K562 (cell line): ENCODE measurements at regions not wholly inside any gene's neighbourhood (a gene's known extent, or its start where the extent isn't known, plus 50 kb on each side); places are given as distances from the start of the nearest gene placed in this dataset.

Experiments
- ATAC-seq: fragments of 200-7000 bp; cut with Tn5 transposase; 3 replicates; pipeline ENCODE4 v1.9.1; 2020; ENCODE audit warnings: moderate library complexity
- BruUV-seq: library from RNA; stranded (reverse); fragments of 400-500 nt; replicated peaks from 2 replicates; lab custom pipeline; 2021; lab: Mats Ljungman, UMichigan
- CTCF ChIA-PET: fragments of 300-600 bp; formaldehyde crosslinking; extraction: SDS; loops from one replicate; lab custom pipeline; 2021; ENCODE audit warnings: low intra/inter-chr PET ratio; lab: Yijun Ruan, JAX
- POLR2A ChIA-PET: fragments of 300-600, 350-650 bp; sonication (Branson Sonifier 250); formaldehyde crosslinking; extraction: SDS; loops from one replicate; lab custom pipeline; 2021; ENCODE audit warnings: antibody characterized with exemption, inconsistent platforms; lab: Yijun Ruan, JAX
- DNase-seq, 4 experiments: peaks; one replicate each; pipeline versions ENCODE4 v3.0.0 to v3.0.0-alpha.2; 2011 to 2018; ENCODE audit warnings: low spot score in 3 of 4, mixed read lengths in 3 of 4; ENCODE audit errors: extremely low read depth in 1 of 4
- FAIRE-seq: peaks from 2 replicates; lab custom pipeline; 2011; peaks lifted over from hg19 to GRCh38; lab: Jason Lieb, UNC
- H2AFZ ChIP-seq: 2 replicates; pipeline ENCODE4 v1.6.0; 2011; ENCODE audit warnings: low read depth, low read length, control low read depth, inconsistent platforms
- H3K27ac ChIP-seq: fragments of 200-600 bp; 3 replicates; pipeline ENCODE4 v1.8.0; 2011; ENCODE audit warnings: low read depth, mild to moderate bottlenecking, control low read depth, inconsistent platforms, low read length, moderate library complexity, mixed read lengths; ENCODE audit errors: extremely low read depth
- H3K27me3 ChIP-seq, 2 experiments: fragments of 300-600 bp in 1 of 2; 2 replicates in 1 of 2; 3 replicates in 1 of 2; pipeline versions ENCODE4 v1.6.0 to v1.8.0; 2011; ENCODE audit warnings: inconsistent platforms in 2 of 2, low read length in 2 of 2, mild to moderate bottlenecking in 1 of 2, mixed read lengths in 1 of 2, moderate library complexity in 1 of 2; ENCODE audit not compliant: control insufficient read depth in 2 of 2, insufficient read depth in 2 of 2
- H3K36me3 ChIP-seq: fragments of 300-600 bp; 3 replicates; pipeline ENCODE4 v1.8.0; 2011; ENCODE audit warnings: mild to moderate bottlenecking, low read length, inconsistent platforms; ENCODE audit not compliant: control insufficient read depth, insufficient read depth
- H3K4me1 ChIP-seq, 2 experiments: fragments of 200-600 bp in 1 of 2; replicated peaks in 1 of 2; 2 replicates in 1 of 2; 3 replicates in 1 of 2; pipeline versions ENCODE4 v1.5.1 to v1.8.0; 2011; ENCODE audit warnings: inconsistent platforms in 2 of 2, low read length in 2 of 2, mild to moderate bottlenecking in 1 of 2, mixed read lengths in 1 of 2, moderate library complexity in 1 of 2; ENCODE audit not compliant: control insufficient read depth in 2 of 2, insufficient read depth in 2 of 2
- H3K4me2 ChIP-seq: 2 replicates; pipeline ENCODE4 v1.6.1; 2011; ENCODE audit warnings: low read length, control low read depth, inconsistent platforms, mixed read lengths; ENCODE audit not compliant: insufficient read depth
- H3K4me3 ChIP-seq: fragments of 200-600 bp; sonication (generic), shearing (Covaris generic); 2 replicates; pipeline ENCODE4 v1.5.1; 2016; ENCODE audit warnings: control low read depth, inconsistent platforms
- H3K79me2 ChIP-seq: fragments of 200-600 bp; 3 replicates; pipeline ENCODE4 v1.8.0; 2011; ENCODE audit warnings: low read length, inconsistent platforms; ENCODE audit not compliant: control insufficient read depth, insufficient read depth
- H3K9ac ChIP-seq, 2 experiments: 2 replicates each; pipeline versions ENCODE4 v1.6.0 to v1.6.1; 2011; ENCODE audit warnings: low read depth in 2 of 2, low read length in 2 of 2, control low read depth in 1 of 2, inconsistent platforms in 1 of 2, mild to moderate bottlenecking in 1 of 2, mixed read lengths in 1 of 2; ENCODE audit not compliant: insufficient read depth in 1 of 2
- H3K9me1 ChIP-seq: one replicate; pipeline ENCODE4 v1.6.0; 2011; ENCODE audit warnings: inconsistent platforms, mild to moderate bottlenecking, low read length, moderate library complexity; ENCODE audit not compliant: control insufficient read depth, insufficient read depth
- H3K9me3 ChIP-seq: replicated peaks from 2 replicates; pipeline ENCODE4 v1.5.1; 2011; ENCODE audit warnings: low read depth, low read length, inconsistent platforms; ENCODE audit not compliant: control insufficient read depth, insufficient read depth
- H4K20me1 ChIP-seq: replicated peaks from 2 replicates; pipeline ENCODE4 v1.6.1; 2011; ENCODE audit warnings: low read length, inconsistent platforms, mixed read lengths; ENCODE audit not compliant: control insufficient read depth, insufficient read depth
- JUN ChIP-seq, 2 experiments: sonication (generic) in 1 of 2; formaldehyde crosslinking in 1 of 2; IDR thresholded peaks; 2 replicates each; pipeline versions ENCODE4 v1.6.1 to v1.8.0; 2012 to 2022; ENCODE audit warnings: borderline replicate concordance in 2 of 2, mild to moderate bottlenecking in 2 of 2, improper control_type of control experiment in 1 of 2, low read depth in 1 of 2, low read length in 1 of 2, missing genetic modification reagents in 1 of 2
- KAT2B ChIP-seq: IDR thresholded peaks from one replicate; pipeline ENCODE4 v1.6.1; 2012; ENCODE audit warnings: low read depth, mild to moderate bottlenecking, control low read depth, inconsistent platforms, low read length, moderate library complexity
- SREBF1 ChIP-seq: fragments of 150-350 bp; IDR thresholded peaks from 2 replicates; pipeline ENCODE4 v1.6.1; 2014; ENCODE audit warnings: antibody characterized with exemption, low read depth, low read length, borderline replicate concordance
- TOE1 ChIP-seq, 2 experiments: fragments of 450-650 bp in 1 of 2; sonication (generic) in 1 of 2; formaldehyde crosslinking in 1 of 2; IDR thresholded peaks; 2 replicates each; pipeline versions ENCODE4 v1.7.1 to v1.8.0; 2016 to 2022; ENCODE audit warnings: borderline replicate concordance in 2 of 2, mild to moderate bottlenecking in 2 of 2, antibody characterized with exemption in 1 of 2, inconsistent platforms in 1 of 2, low read depth in 1 of 2, missing genetic modification reagents in 1 of 2, moderate library complexity in 1 of 2
- ZNF23 ChIP-seq: fragments of 250-450 bp; sonication (Bioruptor Pico); IDR thresholded peaks from 2 replicates; pipeline ENCODE4 v1.4.0; 2020; ENCODE audit warnings: mild to moderate bottlenecking
- WGBS: fragments of 100-300 bp; shearing (Covaris generic); methylation state at CpG from one replicate; pipeline ENCODE4 v1.1.6; 2016; ENCODE audit warnings: low coverage, mixed read lengths; ENCODE audit not compliant: insufficient coverage; ENCODE audit errors: missing lambda C conversion rate; 5-methylcytosine and 5-hydroxymethylcytosine counted together
- in situ Hi-C: fragments of 300-500 bp; cut with MboI; formaldehyde crosslinking; loops from 4 replicates; pipeline ENCODE4 v1.15.0; 2018; ENCODE audit warnings: inconsistent platforms, mixed read lengths
- intact Hi-C: fragments of 100-400 bp; cut with micrococcal nuclease; formaldehyde crosslinking; loops from 2 replicates; pipeline ENCODE4 v1.14.2; 2022
- TF ChIP-seq, protein P1 (sequence below): sonication (generic); formaldehyde crosslinking; IDR thresholded peaks from 2 replicates; pipeline ENCODE4 v1.8.0; 2022; ENCODE audit warnings: missing genetic modification reagents, mild to moderate bottlenecking, borderline replicate concordance
- TF ChIP-seq, protein P2 (sequence below): fragments of 250-450 bp; sonication (Bioruptor Pico); IDR thresholded peaks from 2 replicates; pipeline ENCODE4 v1.8.0; 2021; ENCODE audit warnings: moderate library complexity, mild to moderate bottlenecking, inconsistent platforms
- TF ChIP-seq, protein P3 (sequence below), 2 experiments: fragments of 450-650 bp; formaldehyde crosslinking in 1 of 2; IDR thresholded peaks; 2 replicates each; pipeline versions ENCODE4 v1.4.0 to v1.6.1; 2014 to 2020; ENCODE audit warnings: mild to moderate bottlenecking in 2 of 2, borderline replicate concordance in 1 of 2, low read depth in 1 of 2

DNA sequence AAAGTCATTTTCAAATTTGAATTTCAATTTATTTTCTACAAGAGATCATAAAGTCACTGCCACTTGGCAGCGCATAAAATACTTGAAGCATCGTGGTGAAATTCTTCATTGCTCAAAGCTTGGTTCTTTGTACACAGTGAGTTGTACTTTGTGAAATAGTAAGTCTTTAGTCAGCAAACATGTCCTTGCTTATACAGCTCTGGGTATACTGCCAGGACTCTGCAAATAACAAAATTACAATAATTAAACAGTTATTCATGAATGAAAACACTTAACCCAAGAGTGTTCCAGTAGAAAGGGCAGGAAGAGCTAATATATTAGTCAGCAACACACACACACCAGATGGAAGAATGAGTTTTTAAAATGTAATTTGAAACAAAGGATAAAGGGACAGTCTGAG is 1300.9 kb upstream of the DIAPH2 start (continued):
- TF ChIP-seq, protein P1, sequence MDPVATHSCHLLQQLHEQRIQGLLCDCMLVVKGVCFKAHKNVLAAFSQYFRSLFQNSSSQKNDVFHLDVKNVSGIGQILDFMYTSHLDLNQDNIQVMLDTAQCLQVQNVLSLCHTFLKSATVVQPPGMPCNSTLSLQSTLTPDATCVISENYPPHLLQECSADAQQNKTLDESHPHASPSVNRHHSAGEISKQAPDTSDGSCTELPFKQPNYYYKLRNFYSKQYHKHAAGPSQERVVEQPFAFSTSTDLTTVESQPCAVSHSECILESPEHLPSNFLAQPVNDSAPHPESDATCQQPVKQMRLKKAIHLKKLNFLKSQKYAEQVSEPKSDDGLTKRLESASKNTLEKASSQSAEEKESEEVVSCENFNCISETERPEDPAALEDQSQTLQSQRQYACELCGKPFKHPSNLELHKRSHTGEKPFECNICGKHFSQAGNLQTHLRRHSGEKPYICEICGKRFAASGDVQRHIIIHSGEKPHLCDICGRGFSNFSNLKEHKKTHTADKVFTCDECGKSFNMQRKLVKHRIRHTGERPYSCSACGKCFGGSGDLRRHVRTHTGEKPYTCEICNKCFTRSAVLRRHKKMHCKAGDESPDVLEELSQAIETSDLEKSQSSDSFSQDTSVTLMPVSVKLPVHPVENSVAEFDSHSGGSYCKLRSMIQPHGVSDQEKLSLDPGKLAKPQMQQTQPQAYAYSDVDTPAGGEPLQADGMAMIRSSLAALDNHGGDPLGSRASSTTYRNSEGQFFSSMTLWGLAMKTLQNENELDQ (CRISPR knock-in tag): no peak
- TF ChIP-seq KAT2B: no peak
- TF ChIP-seq TOE1 (IDR thresholded peaks at IDR 0.05; ENCODE audit: borderline replicate concordance): no peak
- no peak for TF ChIP-seq TOE1 (CRISPR knock-in tag; IDR thresholded peaks at IDR 0.05; ENCODE audit: borderline replicate concordance, low read depth)
- TF ChIP-seq, protein P2, sequence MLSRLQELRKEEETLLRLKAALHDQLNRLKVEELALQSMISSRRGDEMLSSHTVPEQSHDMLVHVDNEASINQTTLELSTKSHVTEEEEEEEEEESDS (CRISPR knock-in tag): no peak

DNA sequence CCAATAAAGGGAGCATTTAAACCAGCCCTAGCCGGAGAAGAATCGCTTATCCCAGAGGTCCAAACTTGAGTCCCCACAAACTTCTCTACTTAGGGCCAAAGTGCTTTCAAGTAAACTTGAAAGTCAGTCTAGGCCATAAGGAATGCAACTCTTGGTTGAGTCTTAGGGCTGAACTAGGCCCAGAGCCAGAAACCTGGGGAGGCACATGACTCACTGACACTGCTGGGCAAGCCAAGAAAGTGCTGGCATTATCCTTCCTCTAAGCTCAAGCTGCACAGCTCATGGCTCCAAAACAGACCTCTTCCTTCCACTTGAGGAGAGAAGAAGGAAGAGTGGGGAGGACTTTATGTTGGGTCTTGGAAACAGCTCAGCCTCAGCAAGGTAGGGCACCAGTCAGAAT is 1257.3 kb upstream of the DIAPH2 start:
- ATAC-seq: no peak
- Histone ChIP-seq H2AFZ (no peak overlapping the region), H3K9ac (no peak overlapping the region), H3K9me1 (no peaks in the 10 kb centered on the region), H4K20me1 (no peaks in the 10 kb centered on the region), H3K27me3 (no peaks in the 10 kb centered on the region), H3K9me3 (no peaks in the 10 kb centered on the region), H3K4me1 (no peaks in the 10 kb centered on the region), H3K79me2 (no peaks in the 10 kb centered on the region), H3K36me3 (no peaks in the 10 kb centered on the region), H3K4me2 (no peak overlapping the region), H3K27ac (no peak overlapping the region), H3K4me3 (no peak overlapping the region)
- BruUV-seq: no TSS peak
- ChIA-PET CTCF (no interaction called here), POLR2A (no interaction called here)
- 6% methylated on average over 2 of the region's 2 CpGs for WGBS
- intact Hi-C loops (no loop called here), in situ Hi-C loops (no loop called here)
- no peak for DNase-seq
- no peak for FAIRE-seq
- TF ChIP-seq, protein P3, sequence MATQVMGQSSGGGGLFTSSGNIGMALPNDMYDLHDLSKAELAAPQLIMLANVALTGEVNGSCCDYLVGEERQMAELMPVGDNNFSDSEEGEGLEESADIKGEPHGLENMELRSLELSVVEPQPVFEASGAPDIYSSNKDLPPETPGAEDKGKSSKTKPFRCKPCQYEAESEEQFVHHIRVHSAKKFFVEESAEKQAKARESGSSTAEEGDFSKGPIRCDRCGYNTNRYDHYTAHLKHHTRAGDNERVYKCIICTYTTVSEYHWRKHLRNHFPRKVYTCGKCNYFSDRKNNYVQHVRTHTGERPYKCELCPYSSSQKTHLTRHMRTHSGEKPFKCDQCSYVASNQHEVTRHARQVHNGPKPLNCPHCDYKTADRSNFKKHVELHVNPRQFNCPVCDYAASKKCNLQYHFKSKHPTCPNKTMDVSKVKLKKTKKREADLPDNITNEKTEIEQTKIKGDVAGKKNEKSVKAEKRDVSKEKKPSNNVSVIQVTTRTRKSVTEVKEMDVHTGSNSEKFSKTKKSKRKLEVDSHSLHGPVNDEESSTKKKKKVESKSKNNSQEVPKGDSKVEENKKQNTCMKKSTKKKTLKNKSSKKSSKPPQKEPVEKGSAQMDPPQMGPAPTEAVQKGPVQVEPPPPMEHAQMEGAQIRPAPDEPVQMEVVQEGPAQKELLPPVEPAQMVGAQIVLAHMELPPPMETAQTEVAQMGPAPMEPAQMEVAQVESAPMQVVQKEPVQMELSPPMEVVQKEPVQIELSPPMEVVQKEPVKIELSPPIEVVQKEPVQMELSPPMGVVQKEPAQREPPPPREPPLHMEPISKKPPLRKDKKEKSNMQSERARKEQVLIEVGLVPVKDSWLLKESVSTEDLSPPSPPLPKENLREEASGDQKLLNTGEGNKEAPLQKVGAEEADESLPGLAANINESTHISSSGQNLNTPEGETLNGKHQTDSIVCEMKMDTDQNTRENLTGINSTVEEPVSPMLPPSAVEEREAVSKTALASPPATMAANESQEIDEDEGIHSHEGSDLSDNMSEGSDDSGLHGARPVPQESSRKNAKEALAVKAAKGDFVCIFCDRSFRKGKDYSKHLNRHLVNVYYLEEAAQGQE (IDR thresholded peaks at IDR 0.05; ENCODE audit: borderline replicate concordance): no peak
- TF ChIP-seq, protein P3 (CRISPR knock-in tag; IDR thresholded peaks at IDR 0.05; ENCODE audit: low read depth): no peak
- TF ChIP-seq ZNF23 (CRISPR knock-in tag) (no peak), JUN (IDR thresholded peaks at IDR 0.05; ENCODE audit: borderline replicate concordance, low read depth, low read length) (no peak), JUN (CRISPR knock-in tag; IDR thresholded peaks at IDR 0.05; ENCODE audit: borderline replicate concordance) (no peak), SREBF1 (no peak)
